ENCODE measurements at regions not wholly inside any gene's neighbourhood (a gene's known extent, or its start where the extent isn't known, plus 50 kb on each side); places are given as distances from the start of the nearest gene placed in this dataset.

DNA sequence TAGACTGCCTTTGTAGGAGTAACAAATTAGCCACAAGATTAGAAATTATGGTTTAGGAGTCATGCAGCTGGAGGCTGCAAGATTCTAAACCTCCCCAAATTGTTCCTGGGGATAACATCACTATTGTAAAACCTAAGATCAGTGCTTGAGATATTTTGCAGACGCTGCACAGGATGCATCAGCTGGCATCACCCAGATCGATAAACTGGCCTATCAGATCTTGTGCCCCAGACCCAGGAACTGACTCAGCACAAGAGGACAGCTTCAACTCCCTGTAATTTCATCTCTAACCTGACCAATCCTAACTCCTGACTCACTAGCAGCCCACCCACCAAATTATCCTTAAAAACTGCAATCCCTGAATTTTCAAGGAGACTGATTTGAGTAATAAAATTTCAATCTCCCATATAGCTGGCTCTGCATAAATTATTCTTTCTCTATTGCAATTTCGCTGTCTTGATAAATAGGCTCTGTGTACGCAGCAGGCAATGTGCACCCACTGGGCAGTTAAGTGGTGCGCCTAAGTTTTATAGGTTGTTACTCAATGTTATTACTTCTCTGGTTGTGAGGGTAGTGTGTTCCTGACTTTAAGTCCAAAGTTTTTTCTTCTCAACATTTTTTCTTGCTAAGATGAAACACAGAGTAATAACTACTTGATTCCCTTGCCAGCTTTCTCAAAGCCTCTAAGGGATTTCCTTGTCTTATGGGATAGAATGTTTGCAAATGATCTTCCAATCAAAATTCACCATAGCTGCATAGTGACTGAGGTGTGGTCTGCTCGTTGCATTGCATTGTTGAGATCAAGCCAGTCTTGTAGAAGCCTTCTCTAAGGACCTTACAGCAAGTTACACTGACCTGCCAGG is 312.3 kb upstream of the DKK2 start:
- Histone ChIP-seq H3K4me1 (ENCODE audit: control insufficient read depth, insufficient read depth, low read length) (no peaks in the 10 kb centered on the region), H2AK9ac (replicated peaks; ENCODE audit: low read depth, low read length, poor library complexity) (no peak overlapping the region), H4K20me1 (ENCODE audit: insufficient read depth, low read length) (no peaks in the 10 kb centered on the region), H3K23ac (ENCODE audit: low read depth, low read length) (no peak overlapping the region), H3K27me3 (ENCODE audit: control insufficient read depth, insufficient read depth, low read length) (no peaks in the 10 kb centered on the region), H2BK120ac (ENCODE audit: low read depth, low read length) (no peak overlapping the region), H3K14ac (replicated peaks; ENCODE audit: low read depth, low read length) (no peak overlapping the region), H3K9me1 (ENCODE audit: insufficient read depth, low read length) (no peaks in the 10 kb centered on the region), H3K4me2 (ENCODE audit: low read depth, low read length) (no peak overlapping the region), H2AFZ (replicated peaks; ENCODE audit: low read length, poor library complexity) (no peak overlapping the region), H3K9me3 (ENCODE audit: control insufficient read depth, insufficient read depth, low read length) (no peaks in the 10 kb centered on the region), H3K4me3 (ENCODE audit: insufficient read depth, low read depth, low read length) (no peak overlapping the region), H4K8ac (ENCODE audit: low read depth in 2 of 2, low read length in 2 of 2) (no peak overlapping the region), H2AK5ac (ENCODE audit: low read depth, low read length) (no peak overlapping the region), H4K5ac (ENCODE audit: low read depth, low read length) (no peak overlapping the region), H3K56ac (ENCODE audit: extremely low read depth, insufficient read depth, low read length) (no peak overlapping the region), H3K27ac (ENCODE audit: insufficient read depth, low read length) (no peak overlapping the region), H3K4ac (ENCODE audit: low read depth, low read length) (no peak overlapping the region), H3K36me3 (ENCODE audit: control insufficient read depth, insufficient read depth, low read length) (no peaks in the 10 kb centered on the region), H3K18ac (ENCODE audit: low read depth, low read length) (no peak overlapping the region), H2BK5ac (ENCODE audit: low read depth, low read length, poor library complexity, severe bottlenecking) (no peak overlapping the region), H3K79me1 (ENCODE audit: low read depth in 1 of 2, low read length in 2 of 2) (no peaks in the 10 kb centered on the region), H4K91ac (ENCODE audit: insufficient read depth, low read depth, low read length) (no peak overlapping the region), H2BK15ac (ENCODE audit: low read depth, low read length) (no peak overlapping the region), H2BK20ac (ENCODE audit: low read depth, low read length) (no peak overlapping the region), H3K9ac (ENCODE audit: low read depth, low read length) (no peak overlapping the region)
- ChIA-PET CTCF (no interaction called here), POLR2A (ENCODE audit: unreplicated experiment) (no interaction called here)
- ATAC-seq (ENCODE audit: low read depth) (no peak), DNase-seq (no peak)
- TF ChIP-seq CEBPB (IDR thresholded peaks at IDR 0.05; ENCODE audit: low read depth, low read length): no peak
- TF ChIP-seq CHD1 (IDR thresholded peaks at IDR 0.05; ENCODE audit: low read depth, low read length): no peak
- no peak for TF ChIP-seq BHLHE40 (IDR thresholded peaks at IDR 0.05; ENCODE audit: low read depth, low read length)
- TF ChIP-seq POLR2A (IDR thresholded peaks at IDR 0.05; ENCODE audit: low read depth, low read length): no peak
- no peak for TF ChIP-seq MAFK (IDR thresholded peaks at IDR 0.05; ENCODE audit: low read depth, low read length)
- no peak for TF ChIP-seq RAD21 (IDR thresholded peaks at IDR 0.05; ENCODE audit: low read length)
- TF ChIP-seq, protein P1, sequence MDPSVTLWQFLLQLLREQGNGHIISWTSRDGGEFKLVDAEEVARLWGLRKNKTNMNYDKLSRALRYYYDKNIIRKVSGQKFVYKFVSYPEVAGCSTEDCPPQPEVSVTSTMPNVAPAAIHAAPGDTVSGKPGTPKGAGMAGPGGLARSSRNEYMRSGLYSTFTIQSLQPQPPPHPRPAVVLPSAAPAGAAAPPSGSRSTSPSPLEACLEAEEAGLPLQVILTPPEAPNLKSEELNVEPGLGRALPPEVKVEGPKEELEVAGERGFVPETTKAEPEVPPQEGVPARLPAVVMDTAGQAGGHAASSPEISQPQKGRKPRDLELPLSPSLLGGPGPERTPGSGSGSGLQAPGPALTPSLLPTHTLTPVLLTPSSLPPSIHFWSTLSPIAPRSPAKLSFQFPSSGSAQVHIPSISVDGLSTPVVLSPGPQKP (IDR thresholded peaks at IDR 0.05; ENCODE audit: borderline replicate concordance, low read depth, low read length): no peak
- no peak for TF ChIP-seq USF2 (IDR thresholded peaks at IDR 0.05; ENCODE audit: low read depth, low read length)
- TF ChIP-seq NFE2L2 (IDR thresholded peaks at IDR 0.05; ENCODE audit: low read depth, low read length): no peak
- no peak for TF ChIP-seq RFX5 (IDR thresholded peaks at IDR 0.05; ENCODE audit: low read depth, low read length)
- TF ChIP-seq, protein P2, sequence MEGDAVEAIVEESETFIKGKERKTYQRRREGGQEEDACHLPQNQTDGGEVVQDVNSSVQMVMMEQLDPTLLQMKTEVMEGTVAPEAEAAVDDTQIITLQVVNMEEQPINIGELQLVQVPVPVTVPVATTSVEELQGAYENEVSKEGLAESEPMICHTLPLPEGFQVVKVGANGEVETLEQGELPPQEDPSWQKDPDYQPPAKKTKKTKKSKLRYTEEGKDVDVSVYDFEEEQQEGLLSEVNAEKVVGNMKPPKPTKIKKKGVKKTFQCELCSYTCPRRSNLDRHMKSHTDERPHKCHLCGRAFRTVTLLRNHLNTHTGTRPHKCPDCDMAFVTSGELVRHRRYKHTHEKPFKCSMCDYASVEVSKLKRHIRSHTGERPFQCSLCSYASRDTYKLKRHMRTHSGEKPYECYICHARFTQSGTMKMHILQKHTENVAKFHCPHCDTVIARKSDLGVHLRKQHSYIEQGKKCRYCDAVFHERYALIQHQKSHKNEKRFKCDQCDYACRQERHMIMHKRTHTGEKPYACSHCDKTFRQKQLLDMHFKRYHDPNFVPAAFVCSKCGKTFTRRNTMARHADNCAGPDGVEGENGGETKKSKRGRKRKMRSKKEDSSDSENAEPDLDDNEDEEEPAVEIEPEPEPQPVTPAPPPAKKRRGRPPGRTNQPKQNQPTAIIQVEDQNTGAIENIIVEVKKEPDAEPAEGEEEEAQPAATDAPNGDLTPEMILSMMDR (conservative IDR thresholded peaks at IDR 0.05; ENCODE audit: low read depth, low read length): no peak
- no peak for TF ChIP-seq RCOR1 (IDR thresholded peaks at IDR 0.05; ENCODE audit: insufficient replicate concordance, low read length)
- no peak for TF ChIP-seq MXI1 (IDR thresholded peaks at IDR 0.05; ENCODE audit: borderline replicate concordance, low read depth, low read length)
- TF ChIP-seq SMC3 (IDR thresholded peaks at IDR 0.05; ENCODE audit: low read depth, low read length): no peak
- no peak for TF ChIP-seq MAZ (IDR thresholded peaks at IDR 0.05; ENCODE audit: borderline replicate concordance, low read depth, low read length)
- no peak for TF ChIP-seq FOS (IDR thresholded peaks at IDR 0.05; ENCODE audit: low read depth, low read length)
- in situ Hi-C loops (cut with MboI; ENCODE audit: low sequenced_read_pairs) (no loop called here), dilution Hi-C loops (cut with HindIII; ENCODE audit: low sequenced_read_pairs, unreplicated experiment) (no loop called here), intact Hi-C loops (cut with micrococcal nuclease) (no loop called here)
- BruUV-seq (replicated peaks): no TSS peak
- WGBS, 2 experiments (ENCODE audit: extremely low coverage in 2 of 2, insufficient read length in 1 of 2): no CpG with 5 or more reads among the region's 6 CpGs
